ENCODE measurements at regions not wholly inside any gene's neighbourhood (a gene's known extent, or its start where the extent isn't known, plus 50 kb on each side); places are given as distances from the start of the nearest gene placed in this dataset.

DNA sequence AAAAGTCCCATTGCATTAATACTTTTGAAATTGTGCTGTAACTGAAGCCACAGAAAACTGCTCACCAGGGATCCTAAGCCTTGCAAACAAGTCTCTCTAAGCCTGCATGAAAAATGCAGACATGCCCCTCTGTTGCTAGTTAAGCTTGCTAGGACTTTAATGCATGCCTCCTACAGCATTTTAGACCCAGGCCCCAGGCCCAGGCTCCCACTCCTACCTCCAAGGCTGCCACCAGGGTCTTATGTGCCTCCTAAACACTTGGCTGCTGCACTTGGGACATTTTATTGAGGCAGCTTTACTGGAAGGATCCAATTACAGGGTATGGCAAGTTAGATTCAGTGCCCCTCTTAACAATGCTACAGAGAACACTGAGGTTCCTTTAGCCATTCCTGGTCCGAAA, 467.3 kb upstream of the CLINT1 start:
- 90 to 100% methylated on average over 1 of the region's 1 CpG for WGBS, 2 donors
- no peaks in the 10 kb centered on the region for H3K4me1 ChIP-seq (ENCODE audit: control insufficient read depth in 5 of 5, insufficient read depth in 5 of 5, low read length in 5 of 5)
- H3K36me3 ChIP-seq (ENCODE audit: control insufficient read depth in 4 of 4, insufficient read depth in 4 of 4, low read length in 4 of 4): no peaks in the 10 kb centered on the region
- TF ChIP-seq, protein P1, sequence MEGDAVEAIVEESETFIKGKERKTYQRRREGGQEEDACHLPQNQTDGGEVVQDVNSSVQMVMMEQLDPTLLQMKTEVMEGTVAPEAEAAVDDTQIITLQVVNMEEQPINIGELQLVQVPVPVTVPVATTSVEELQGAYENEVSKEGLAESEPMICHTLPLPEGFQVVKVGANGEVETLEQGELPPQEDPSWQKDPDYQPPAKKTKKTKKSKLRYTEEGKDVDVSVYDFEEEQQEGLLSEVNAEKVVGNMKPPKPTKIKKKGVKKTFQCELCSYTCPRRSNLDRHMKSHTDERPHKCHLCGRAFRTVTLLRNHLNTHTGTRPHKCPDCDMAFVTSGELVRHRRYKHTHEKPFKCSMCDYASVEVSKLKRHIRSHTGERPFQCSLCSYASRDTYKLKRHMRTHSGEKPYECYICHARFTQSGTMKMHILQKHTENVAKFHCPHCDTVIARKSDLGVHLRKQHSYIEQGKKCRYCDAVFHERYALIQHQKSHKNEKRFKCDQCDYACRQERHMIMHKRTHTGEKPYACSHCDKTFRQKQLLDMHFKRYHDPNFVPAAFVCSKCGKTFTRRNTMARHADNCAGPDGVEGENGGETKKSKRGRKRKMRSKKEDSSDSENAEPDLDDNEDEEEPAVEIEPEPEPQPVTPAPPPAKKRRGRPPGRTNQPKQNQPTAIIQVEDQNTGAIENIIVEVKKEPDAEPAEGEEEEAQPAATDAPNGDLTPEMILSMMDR (IDR thresholded peaks at IDR 0.05; ENCODE audit: control extremely low read depth, extremely low read depth): no peak
- DNase-seq (no peak), ATAC-seq (ENCODE audit: insufficient read depth, low FRiP score) (no peak)
- H3K27me3 ChIP-seq (ENCODE audit: control insufficient read depth in 3 of 3, insufficient read depth in 3 of 3, low read length in 2 of 3): no peaks in the 10 kb centered on the region
- H3K9ac ChIP-seq (ENCODE audit: insufficient read depth in 1 of 2, low read length in 2 of 2): no peak overlapping the region
- H3K9me3 ChIP-seq (ENCODE audit: control insufficient read depth in 4 of 4, insufficient read depth in 3 of 4, low read length in 3 of 4): no peaks in the 10 kb centered on the region
- H3K27ac ChIP-seq (ENCODE audit: low read depth in 1 of 2, low read length in 1 of 2): no peak overlapping the region
- no peak overlapping the region for H3K4me3 ChIP-seq

DNA sequence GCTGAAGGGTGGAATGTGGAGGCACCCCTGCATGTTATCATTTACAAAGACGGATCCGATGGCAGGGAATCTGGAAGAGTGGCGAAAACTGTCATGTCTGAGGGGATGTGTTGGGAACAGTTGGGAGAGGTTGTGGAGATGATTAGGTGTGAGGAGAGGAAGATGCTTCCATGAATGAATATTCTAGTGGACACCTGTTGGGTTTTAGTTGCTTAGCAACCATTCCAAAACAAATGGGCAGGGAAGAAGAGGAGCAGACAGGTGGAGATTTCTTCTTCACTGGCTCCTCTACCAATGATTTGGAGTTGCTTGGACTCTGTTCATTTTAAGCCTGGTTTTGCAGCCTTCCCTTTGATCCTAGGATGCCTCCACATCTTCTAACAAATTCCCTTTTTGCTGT, 465.3 kb upstream of the CLINT1 start:
- no peaks in the 10 kb centered on the region for H3K36me3 ChIP-seq (ENCODE audit: control insufficient read depth in 4 of 4, insufficient read depth in 4 of 4, low read length in 4 of 4)
- no peak overlapping the region for H3K4me3 ChIP-seq
- H3K9ac ChIP-seq (ENCODE audit: insufficient read depth in 1 of 2, low read length in 2 of 2): no peak overlapping the region
- no peak overlapping the region for H3K27ac ChIP-seq (ENCODE audit: low read depth in 1 of 2, low read length in 1 of 2)
- no peaks in the 10 kb centered on the region for H3K9me3 ChIP-seq (ENCODE audit: control insufficient read depth in 4 of 4, insufficient read depth in 3 of 4, low read length in 3 of 4)
- ATAC-seq (ENCODE audit: insufficient read depth, low FRiP score) (no peak), DNase-seq (no peak)
- H3K27me3 ChIP-seq (ENCODE audit: control insufficient read depth in 3 of 3, insufficient read depth in 3 of 3, low read length in 2 of 3): no peaks in the 10 kb centered on the region
- H3K4me1 ChIP-seq (ENCODE audit: control insufficient read depth in 5 of 5, insufficient read depth in 5 of 5, low read length in 5 of 5): no peaks in the 10 kb centered on the region
- TF ChIP-seq, protein P1 (IDR thresholded peaks at IDR 0.05; ENCODE audit: control extremely low read depth, extremely low read depth): no peak
- 89 to 90% methylated on average over 3 of the region's 3 CpGs for WGBS, 2 donors

DNA sequence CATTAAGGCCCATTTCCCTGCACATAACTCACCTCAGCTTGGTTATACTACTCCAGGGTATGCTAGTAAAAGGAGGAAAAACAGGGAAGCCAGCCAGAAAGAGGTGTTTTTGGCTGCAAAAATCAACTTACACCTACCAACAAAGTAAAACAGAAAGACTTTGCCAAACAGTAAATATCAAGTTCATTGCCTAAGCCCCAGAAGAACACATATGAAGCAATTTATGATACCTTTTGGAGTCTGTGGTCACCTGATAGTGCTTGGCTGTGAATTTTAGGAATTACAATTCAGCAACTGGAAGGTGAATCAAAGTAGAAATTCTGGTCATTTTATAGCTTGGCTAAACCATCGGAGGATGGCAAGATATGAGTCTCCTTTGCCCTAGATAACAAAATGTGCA, 463.7 kb upstream of the CLINT1 start:
- Histone ChIP-seq H3K36me3 (ENCODE audit: control insufficient read depth in 4 of 4, insufficient read depth in 4 of 4, low read length in 4 of 4) (no peaks in the 10 kb centered on the region), H3K9me3 (ENCODE audit: control insufficient read depth in 4 of 4, insufficient read depth in 3 of 4, low read length in 3 of 4) (no peaks in the 10 kb centered on the region), H3K9ac (ENCODE audit: insufficient read depth in 1 of 2, low read length in 2 of 2) (no peak overlapping the region), H3K4me1 (ENCODE audit: control insufficient read depth in 5 of 5, insufficient read depth in 5 of 5, low read length in 5 of 5) (no peaks in the 10 kb centered on the region), H3K27ac (ENCODE audit: low read depth in 1 of 2, low read length in 1 of 2) (no peak overlapping the region), H3K4me3 (no peak overlapping the region), H3K27me3 (ENCODE audit: control insufficient read depth in 3 of 3, insufficient read depth in 3 of 3, low read length in 2 of 3) (no peaks in the 10 kb centered on the region)
- WGBS, 2 donors: 97 to 100% methylated on average over 1 of the region's 1 CpG
- TF ChIP-seq, protein P1 (IDR thresholded peaks at IDR 0.05; ENCODE audit: control extremely low read depth, extremely low read depth): no peak
- ATAC-seq (ENCODE audit: insufficient read depth, low FRiP score): no peak
- no peak for DNase-seq

DNA sequence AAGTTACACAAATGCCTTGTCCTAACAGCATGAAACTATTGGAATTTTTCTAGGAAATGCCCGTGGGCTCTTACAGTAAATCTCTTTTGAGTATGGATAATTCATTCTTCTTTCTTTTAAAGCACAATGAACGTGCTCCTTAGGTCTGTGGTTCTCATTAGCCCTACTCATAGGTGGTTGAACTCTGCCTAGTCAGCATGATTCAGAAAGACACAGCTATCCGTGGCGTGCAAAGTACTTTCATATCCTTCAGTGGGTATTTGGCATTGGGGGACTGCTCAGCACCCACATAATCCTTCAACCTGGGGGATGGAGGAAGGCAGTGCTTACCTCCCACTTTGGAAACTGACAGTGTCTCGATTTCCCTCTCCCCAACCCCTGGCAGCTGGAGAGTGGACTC, 462.0 kb upstream of the CLINT1 start:
- no peak overlapping the region for H3K9ac ChIP-seq (ENCODE audit: insufficient read depth in 1 of 2, low read length in 2 of 2)
- WGBS, 2 donors: 75 to 78% methylated on average over 5 of the region's 5 CpGs
- DNase-seq (no peak), ATAC-seq (ENCODE audit: insufficient read depth, low FRiP score) (no peak)
- H3K27me3 ChIP-seq (ENCODE audit: control insufficient read depth in 3 of 3, insufficient read depth in 3 of 3, low read length in 2 of 3): no peaks in the 10 kb centered on the region
- H3K27ac ChIP-seq (ENCODE audit: low read depth in 1 of 2, low read length in 1 of 2): no peak overlapping the region
- no peaks in the 10 kb centered on the region for H3K36me3 ChIP-seq (ENCODE audit: control insufficient read depth in 4 of 4, insufficient read depth in 4 of 4, low read length in 4 of 4)
- no peaks in the 10 kb centered on the region for H3K4me1 ChIP-seq (ENCODE audit: control insufficient read depth in 5 of 5, insufficient read depth in 5 of 5, low read length in 5 of 5)
- H3K9me3 ChIP-seq (ENCODE audit: control insufficient read depth in 4 of 4, insufficient read depth in 3 of 4, low read length in 3 of 4): no peaks in the 10 kb centered on the region
- TF ChIP-seq, protein P1 (IDR thresholded peaks at IDR 0.05; ENCODE audit: control extremely low read depth, extremely low read depth): no peak
- no peak overlapping the region for H3K4me3 ChIP-seq

Data from lung (tissue), 11 donors.